ENCODE measurements at regions not wholly inside any gene's neighbourhood (a gene's known extent, or its start where the extent isn't known, plus 50 kb on each side); places are given as distances from the start of the nearest gene placed in this dataset.

- Mint-ChIP-seq H3K27me3 (ENCODE audit: low read depth, poor library complexity) (peaks cover 16% of the 10 kb centered on the region), H3K4me3 (peak overlapping the region; percentile 9), H3K9me3 (peaks cover 8% of the 10 kb centered on the region), H3K36me3 (ENCODE audit: low read depth) (no peaks in the 10 kb centered on the region), H3K27ac (peak overlapping the region; percentile 42), H3K4me1 (peaks cover 14% of the 10 kb centered on the region)
- DNase-seq = no peak
- no peak for TF ChIP-seq CTCF (IDR thresholded peaks at IDR 0.05)
Observed at GRCh38 chr9:120235081-120235480, 344.9 kb downstream of the CDK5RAP2 start.

GRCh38 chr9:120230227-120230626 lies 349.7 kb downstream of the CDK5RAP2 start:
- no peak overlapping the region for H3K4me3 Mint-ChIP-seq
- H3K27ac Mint-ChIP-seq = no peak overlapping the region
- peaks cover 6% of the 10 kb centered on the region for H3K4me1 Mint-ChIP-seq
- H3K36me3 Mint-ChIP-seq (ENCODE audit: low read depth) = no peaks in the 10 kb centered on the region
- peaks cover 8% of the 10 kb centered on the region for H3K9me3 Mint-ChIP-seq
- TF ChIP-seq CTCF (IDR thresholded peaks at IDR 0.05) = no peak
- peaks cover 25% of the 10 kb centered on the region for H3K27me3 Mint-ChIP-seq (ENCODE audit: low read depth, poor library complexity)
- no peak for DNase-seq

GRCh38 chr9:120221844-120222243 lies 358.1 kb downstream of the CDK5RAP2 start:
- H3K27me3 Mint-ChIP-seq (ENCODE audit: low read depth, poor library complexity) = peaks cover 19% of the 10 kb centered on the region
- H3K36me3 Mint-ChIP-seq (ENCODE audit: low read depth) = no peaks in the 10 kb centered on the region
- no peak for DNase-seq
- no peak for TF ChIP-seq CTCF (IDR thresholded peaks at IDR 0.05)
- H3K9me3 Mint-ChIP-seq = peaks cover 4% of the 10 kb centered on the region
- no peak overlapping the region for H3K4me3 Mint-ChIP-seq
- H3K4me1 Mint-ChIP-seq = peaks cover 17% of the 10 kb centered on the region
- H3K27ac Mint-ChIP-seq = no peak overlapping the region

- Mint-ChIP-seq H3K27ac (no peak overlapping the region), H3K36me3 (ENCODE audit: low read depth) (no peaks in the 10 kb centered on the region), H3K9me3 (peaks cover 10% of the 10 kb centered on the region), H3K4me3 (no peak overlapping the region), H3K4me1 (peaks cover 63% of the 10 kb centered on the region), H3K27me3 (ENCODE audit: low read depth, poor library complexity) (peaks cover 15% of the 10 kb centered on the region)
- TF ChIP-seq CTCF (IDR thresholded peaks at IDR 0.05) = no peak
- DNase-seq = peak; percentile 50
Observed at GRCh38 chr9:120214332-120214731, 365.6 kb downstream of the CDK5RAP2 start.

GRCh38 chr9:120212853-120213200 lies 367.1 kb downstream of the CDK5RAP2 start:
- Mint-ChIP-seq H3K4me1 (peaks cover 64% of the 10 kb centered on the region), H3K9me3 (peaks cover 15% of the 10 kb centered on the region), H3K36me3 (ENCODE audit: low read depth) (no peaks in the 10 kb centered on the region), H3K4me3 (peak overlapping the region; percentile 4), H3K27me3 (ENCODE audit: low read depth, poor library complexity) (peaks cover 9% of the 10 kb centered on the region), H3K27ac (peak overlapping the region; percentile 4)
- no peak for TF ChIP-seq CTCF (IDR thresholded peaks at IDR 0.05)
- DNase-seq = no peak

- Mint-ChIP-seq H3K27ac (no peak overlapping the region), H3K27me3 (ENCODE audit: low read depth, poor library complexity) (peaks cover 13% of the 10 kb centered on the region), H3K9me3 (peaks cover 16% of the 10 kb centered on the region), H3K4me1 (peaks cover 64% of the 10 kb centered on the region), H3K36me3 (ENCODE audit: low read depth) (no peaks in the 10 kb centered on the region), H3K4me3 (peak overlapping the region; percentile 4)
- TF ChIP-seq CTCF (IDR thresholded peaks at IDR 0.05) = no peak
- DNase-seq = no peak
Observed at GRCh38 chr9:120212153-120212852, 367.7 kb downstream of the CDK5RAP2 start.

Measured in nephron progenitor cell (in vitro differentiated cells).